GM18907 (cell line): ENCODE measurements at regions not wholly inside any gene's neighbourhood (a gene's known extent, or its start where the extent isn't known, plus 50 kb on each side); places are given as distances from the start of the nearest gene placed in this dataset.
"Not testable (repeated sequence)": the region's sequence is repeated elsewhere in the genome, so short reads cannot be mapped to it uniquely, and the experiment has no call there.

ENCODE experiments used
- ATAC-seq: cut with Tn5 transposase; IDR thresholded peaks from one replicate; pipeline ENCODE4 v1.9.1; 2021; ENCODE audit warnings: mild to moderate bottlenecking, moderate library complexity; ENCODE audit not compliant: unreplicated experiment

DNA sequence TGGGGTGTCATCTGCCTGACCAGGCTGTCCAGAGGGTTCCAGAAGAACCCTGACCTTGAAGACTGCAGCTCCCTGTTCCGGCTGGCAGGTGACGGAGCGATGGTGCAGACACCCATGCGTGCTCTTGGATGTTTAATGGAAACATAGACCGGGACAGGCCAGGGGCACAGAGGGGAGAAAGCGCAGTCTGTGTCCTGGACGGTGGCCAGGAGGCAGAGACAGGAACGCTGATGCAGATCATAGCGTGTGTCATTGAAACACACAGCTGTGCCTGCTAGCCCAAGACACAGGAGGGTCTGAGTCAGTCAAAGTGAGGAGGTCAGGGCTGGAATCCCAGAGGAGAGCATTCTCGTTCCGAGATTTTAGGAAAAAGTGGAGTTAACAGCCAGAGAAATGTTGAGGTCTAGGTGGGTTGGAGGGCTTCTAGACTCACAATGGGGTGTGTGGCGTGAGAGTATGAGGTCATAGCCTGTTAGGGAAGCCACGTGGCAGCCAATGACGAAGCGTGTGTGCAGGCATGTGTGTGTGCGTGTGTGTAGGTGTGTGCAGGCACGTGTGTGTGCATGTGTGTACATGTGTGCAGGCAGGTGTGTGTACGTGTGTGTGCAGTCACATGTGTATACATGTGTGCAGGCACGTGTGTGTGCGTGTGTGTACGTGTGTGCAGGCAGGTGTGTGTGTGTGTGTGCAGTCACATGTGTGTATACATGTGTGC, 167.0 kb downstream of the ERMARD start:
- no peak for ATAC-seq

DNA sequence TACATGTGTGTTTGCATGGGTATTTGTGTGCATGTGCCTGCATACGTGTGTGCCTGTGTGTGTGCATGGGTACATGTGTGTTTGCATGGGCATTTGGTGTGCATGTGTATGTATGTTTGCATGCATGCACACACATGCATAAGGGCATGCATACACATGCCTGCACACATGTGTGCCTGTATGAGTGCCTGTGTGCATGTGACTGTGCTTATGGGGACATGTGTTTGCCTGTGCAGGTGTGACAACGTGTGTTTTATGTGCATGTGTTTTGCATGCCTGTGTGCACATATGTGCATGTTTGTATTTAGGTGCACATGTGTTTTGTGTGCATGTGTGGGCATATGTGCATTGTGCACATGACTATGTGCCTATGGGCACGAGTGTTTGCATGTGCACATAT, 165.7 kb downstream of the ERMARD start:
- ATAC-seq, result no peak

DNA sequence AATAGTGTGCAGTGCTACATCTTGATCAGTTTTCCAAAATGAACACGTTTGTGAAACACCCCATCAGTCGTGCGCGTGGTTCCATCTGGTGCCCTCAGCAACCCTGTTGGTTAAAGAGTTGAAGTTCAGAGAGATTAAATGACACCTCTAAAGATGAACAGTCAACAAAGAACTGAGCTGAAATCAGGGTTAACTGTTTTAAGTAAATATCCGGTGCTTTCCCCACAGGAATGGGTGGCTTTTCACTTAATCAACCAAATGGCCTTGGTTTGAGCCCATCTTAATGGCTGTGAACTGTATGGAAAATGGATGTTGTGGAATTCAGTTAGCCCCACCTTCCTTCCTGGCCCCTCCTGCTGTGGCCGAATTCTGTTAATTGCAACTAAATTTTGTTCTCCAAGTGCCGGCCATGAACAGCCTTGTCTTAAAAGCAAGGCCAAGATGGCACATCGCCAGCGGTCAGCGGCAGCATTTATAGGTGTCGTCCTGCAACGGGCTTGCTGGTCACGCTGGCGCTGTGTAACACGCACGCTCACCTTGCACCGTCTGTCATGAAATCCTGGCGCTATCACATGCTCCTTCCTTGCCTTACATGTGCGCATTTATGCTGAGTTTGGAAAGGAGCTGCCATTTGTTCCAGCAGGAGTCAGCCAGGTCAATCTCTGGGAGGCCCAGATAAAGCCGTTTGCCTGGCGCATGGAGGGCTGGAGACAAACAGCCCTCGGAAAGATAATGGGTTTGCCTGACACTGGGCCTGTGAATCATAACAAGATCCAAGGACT, 164.5 kb downstream of the ERMARD start:
- ATAC-seq, result no peak

- not testable (repeated sequence) for ATAC-seq
These were observed 162.3 kb downstream of the ERMARD start for GRCh38 chr6:169913745-169914144.

GRCh38 chr6:169913096-169913638, 161.7 kb downstream of the ERMARD start:
- no peak for ATAC-seq

DNA sequence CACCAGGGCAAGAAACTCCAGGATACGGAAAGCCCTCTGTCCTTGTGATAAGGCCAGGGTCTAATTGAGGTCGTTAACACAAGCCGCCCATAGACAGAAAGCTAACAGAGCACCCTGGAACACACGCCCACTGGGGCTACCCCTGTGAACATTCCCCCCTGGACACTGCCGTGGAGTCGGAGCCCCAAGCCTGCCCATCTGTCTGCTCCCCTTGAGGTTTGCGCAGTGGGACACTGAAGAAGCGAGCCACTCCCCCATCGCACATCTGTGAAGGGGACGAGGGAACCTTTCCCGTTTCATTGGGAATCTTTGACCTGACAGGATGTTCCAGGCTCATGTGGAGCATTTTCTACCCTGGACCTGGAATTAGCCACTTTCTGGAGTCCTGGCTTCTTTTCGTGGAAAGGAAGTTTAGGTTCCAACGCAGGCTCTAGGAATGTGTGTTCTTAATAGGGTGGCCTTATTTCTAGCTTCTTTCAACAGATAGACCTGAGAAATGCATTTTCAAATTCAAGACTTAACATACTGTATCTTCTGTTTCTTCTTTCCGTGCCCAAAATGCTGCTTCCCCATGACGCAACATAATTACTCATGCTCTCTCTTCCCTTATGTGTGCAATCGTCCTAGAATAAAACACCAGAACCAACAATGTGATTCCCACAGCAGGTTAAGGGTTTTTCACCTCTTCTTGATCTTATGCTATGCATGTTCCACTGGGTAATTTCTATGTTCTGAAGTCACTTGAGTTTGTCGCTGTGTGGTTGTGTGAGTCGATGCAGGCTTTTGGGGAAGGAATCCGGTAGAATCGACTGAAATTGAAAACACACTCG, 161.1 kb downstream of the ERMARD start:
- no peak for ATAC-seq

DNA sequence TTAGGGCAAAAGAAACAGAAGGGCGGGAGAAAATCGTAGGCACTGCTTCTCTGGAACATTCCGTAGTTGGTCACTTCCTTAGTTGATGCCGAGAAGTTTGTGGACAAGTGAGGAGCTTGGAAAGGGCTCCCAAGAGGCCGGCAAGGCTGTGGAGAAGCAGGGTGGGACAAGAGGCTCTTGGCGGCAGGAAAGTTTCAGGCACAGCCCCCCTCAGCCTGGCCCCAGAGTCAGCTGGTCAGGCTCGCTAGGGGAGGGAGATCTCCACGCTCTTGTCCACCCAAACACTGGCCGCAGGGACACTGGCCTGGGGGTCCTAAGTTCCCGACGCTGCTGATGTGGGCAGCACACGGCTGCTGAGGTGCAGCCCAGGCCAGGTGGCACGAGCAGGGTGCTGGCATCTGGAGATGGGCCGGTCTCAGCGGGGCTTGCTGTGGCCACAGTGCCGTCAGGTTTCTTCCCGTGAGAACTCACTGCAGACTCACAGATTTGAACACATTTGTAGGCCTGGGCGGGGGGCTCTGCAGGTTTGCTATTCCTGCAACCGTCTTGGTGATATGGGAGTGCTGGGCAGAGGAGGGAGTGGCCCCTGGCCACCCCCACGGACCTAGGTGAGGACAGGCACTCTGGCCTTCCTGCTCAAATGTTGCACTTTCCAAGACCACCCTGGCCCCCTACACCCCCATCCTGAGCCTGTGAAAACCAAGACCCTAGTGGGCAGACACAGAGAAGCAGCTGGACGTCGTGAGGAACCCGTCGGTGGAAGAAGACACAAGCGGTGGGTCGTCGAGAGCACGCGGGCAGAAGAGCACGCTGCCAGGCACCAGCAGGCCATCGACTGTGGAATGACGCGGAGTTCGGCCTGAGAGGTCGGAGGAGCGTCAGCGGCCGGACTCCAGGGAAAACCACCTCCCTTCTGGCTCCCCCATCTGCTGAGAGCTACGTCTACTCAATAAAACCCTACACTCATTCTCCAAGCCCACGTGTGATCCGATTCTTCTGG, 160.1 kb downstream of the ERMARD start:
- no peak for ATAC-seq

- no peak for ATAC-seq
These were observed 157.7 kb downstream of the ERMARD start for GRCh38 chr6:169909113-169909512.

GRCh38 chr6:169908403-169908933, 157.0 kb downstream of the ERMARD start:
- no peak for ATAC-seq

- no peak for ATAC-seq
These were observed 156.1 kb downstream of the ERMARD start for GRCh38 chr6:169907419-169908115.

DNA sequence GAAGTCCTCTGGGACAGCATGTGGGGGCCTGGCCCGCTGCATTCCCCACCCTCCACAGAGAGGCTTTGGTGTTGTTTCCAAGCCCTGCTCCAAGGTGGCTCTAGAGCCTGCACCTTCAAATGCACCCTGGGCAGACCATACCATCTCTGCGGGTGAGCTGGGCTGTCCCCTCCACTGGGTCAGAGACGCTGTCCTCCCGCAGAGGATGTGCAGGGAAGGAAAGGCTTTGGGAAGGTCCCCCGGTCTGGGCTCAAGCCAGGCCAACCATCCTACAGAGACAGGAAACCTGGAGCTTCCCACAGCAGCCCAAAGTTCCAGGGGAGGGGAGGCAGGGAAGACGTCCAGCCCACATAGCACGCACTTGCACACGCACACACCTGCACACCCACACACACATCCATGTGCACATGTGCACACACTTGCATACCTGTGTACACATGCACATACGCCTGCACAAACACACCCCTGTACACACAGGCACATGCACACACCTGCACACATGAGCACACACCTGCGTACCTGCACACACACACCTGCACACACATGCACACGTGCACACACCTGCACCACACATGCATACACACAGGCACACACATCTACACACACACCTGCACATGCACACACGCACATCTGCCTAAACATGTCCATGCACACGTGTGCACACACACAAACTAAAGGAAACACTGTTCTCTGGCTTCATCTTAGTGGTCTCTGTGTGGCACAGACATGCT, 155.4 kb downstream of the ERMARD start:
- no peak for ATAC-seq

- ATAC-seq, result no peak
These were observed 154.7 kb downstream of the ERMARD start for GRCh38 chr6:169906004-169906687.

GRCh38 chr6:169905041-169905807, 153.8 kb downstream of the ERMARD start:
- no peak for ATAC-seq

DNA sequence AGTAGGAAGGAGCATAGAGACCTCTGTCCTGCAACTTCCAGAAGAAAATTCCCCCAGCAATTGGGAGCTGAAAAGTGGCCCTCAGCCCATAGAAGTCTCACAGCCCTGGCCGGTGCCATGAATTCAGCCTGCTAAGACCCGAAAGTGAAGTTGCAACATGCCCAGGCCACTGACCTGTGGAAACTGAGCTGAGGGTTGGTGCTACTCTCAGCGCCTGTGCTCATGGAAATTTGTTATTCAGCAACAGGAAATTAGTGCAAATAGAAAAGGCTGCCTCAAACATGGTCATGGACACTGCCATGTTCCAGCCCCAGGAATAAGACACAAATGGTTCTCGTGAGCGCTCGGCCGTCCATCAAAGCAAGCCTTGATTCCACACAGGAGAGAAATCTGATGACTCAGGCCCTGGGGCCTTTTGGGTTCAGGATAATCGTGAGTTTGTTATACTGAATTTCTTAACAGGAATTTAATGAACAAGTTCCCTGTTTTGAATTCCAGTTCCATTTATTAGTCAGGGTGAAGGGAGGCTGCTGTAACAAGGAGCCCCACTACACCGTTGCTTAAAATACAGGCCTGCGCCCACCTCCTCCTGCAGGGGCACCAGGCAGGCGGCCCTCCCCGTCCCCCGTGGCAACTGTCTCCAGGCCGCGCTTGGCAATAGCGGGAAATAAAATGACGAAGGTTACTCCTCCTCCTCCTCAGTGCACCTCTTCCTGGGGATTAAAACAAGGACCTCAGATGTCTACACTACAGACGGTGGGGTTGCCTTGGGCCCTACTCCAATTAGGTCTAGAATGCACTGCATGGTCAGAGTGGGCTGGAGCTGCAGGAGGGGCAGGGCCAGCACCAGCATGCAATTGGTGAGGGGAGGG, 152.9 kb downstream of the ERMARD start:
- ATAC-seq, result no peak

GRCh38 chr6:169903122-169903521, 151.7 kb downstream of the ERMARD start:
- no peak for ATAC-seq

DNA sequence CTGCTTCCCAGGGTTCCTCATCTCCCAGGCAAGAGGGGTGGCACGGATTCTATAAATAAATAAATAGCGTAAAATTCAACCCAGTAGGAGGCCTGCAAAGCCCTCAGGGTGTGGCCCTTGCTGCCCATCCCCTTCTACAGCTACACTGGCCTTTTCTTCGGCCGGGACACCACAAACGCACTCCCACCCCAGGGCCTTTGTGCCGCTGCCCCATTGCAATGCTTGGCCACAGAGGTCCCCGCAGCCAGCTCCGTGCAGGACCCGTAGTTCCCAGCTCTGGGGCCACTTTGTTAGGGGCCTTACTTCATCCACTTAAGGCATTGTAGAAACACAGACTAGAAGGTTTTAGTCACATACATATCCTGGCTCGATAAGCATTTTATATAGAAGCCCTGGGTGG, 151.2 kb downstream of the ERMARD start:
- no peak for ATAC-seq
